H1 (cell line): ENCODE measurements at regions not wholly inside any gene's neighbourhood (a gene's known extent, or its start where the extent isn't known, plus 50 kb on each side); places are given as distances from the start of the nearest gene placed in this dataset.

Experiments used
- CTCF ChIP-seq, 3 experiments: IDR thresholded peaks; 1 replicate in 2 of 3; 2 replicates in 1 of 3; pipeline versions ENCODE4 v1.5.1 to v1.6.1; 2011; ENCODE audit warnings: low read length in 3 of 3, mild to moderate bottlenecking in 3 of 3, inconsistent platforms in 2 of 3, low read depth in 1 of 3, moderate library complexity in 1 of 3; ENCODE audit not compliant: insufficient read depth in 1 of 3; ENCODE audit errors: control extremely low read depth in 1 of 3
- MAX ChIP-seq: IDR thresholded peaks from 2 replicates; pipeline ENCODE4 v1.6.1; 2012; ENCODE audit warnings: inconsistent platforms
- POLR2A ChIP-seq, 2 experiments: IDR thresholded peaks; 1 replicate in 1 of 2; 2 replicates in 1 of 2; pipeline ENCODE4 v1.6.1; 2011; ENCODE audit warnings: low read depth in 2 of 2, low read length in 2 of 2, mild to moderate bottlenecking in 2 of 2; ENCODE audit errors: control extremely low read depth in 1 of 2
- POU5F1 ChIP-seq: IDR thresholded peaks from 2 replicates; pipeline ENCODE4 v1.6.1; 2011; ENCODE audit warnings: low read depth, mild to moderate bottlenecking, low read length, moderate library complexity
- TBP ChIP-seq: IDR thresholded peaks from 2 replicates; pipeline ENCODE4 v1.6.1; 2011; ENCODE audit warnings: low read depth, low read length, improper control_type of control experiment
- TCF12 ChIP-seq: IDR thresholded peaks from 2 replicates; pipeline ENCODE4 v1.6.1; 2011; ENCODE audit warnings: low read depth, mild to moderate bottlenecking, low read length
- YY1 ChIP-seq: IDR thresholded peaks from 2 replicates; pipeline ENCODE4 v1.6.1; 2011; ENCODE audit warnings: low read depth, mild to moderate bottlenecking, low read length

DNA sequence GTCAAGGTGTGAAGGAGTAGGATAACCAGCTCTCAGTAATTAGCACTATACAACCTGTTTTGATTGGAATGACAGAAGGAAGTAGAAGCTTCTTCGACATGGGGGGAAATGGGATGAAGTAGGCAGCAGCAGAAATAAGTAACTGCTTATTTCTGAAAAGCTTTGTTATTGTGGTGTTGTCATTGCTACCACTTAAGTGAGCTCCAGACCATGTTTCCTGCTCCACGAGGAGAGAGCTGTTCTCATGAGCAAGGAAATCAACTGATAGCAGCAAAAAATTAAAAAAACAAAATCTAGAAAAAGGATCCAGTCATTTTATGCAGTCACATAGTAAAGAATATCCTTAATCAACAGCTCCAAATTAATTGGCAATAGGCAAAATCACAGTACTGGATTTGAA, 106.1 kb upstream of the TLL1 start:
- TF ChIP-seq TBP, result no peak
- no peak for TF ChIP-seq MAX
- no peak for TF ChIP-seq POLR2A (IDR thresholded peaks at IDR 0.05; ENCODE audit: control extremely low read depth in 1 of 2, low read depth in 2 of 2, low read length in 2 of 2)
- TF ChIP-seq CTCF (IDR thresholded peaks at IDR 0.05; ENCODE audit: control extremely low read depth in 1 of 3, insufficient read depth in 1 of 3, low read depth in 1 of 3, low read length in 3 of 3), result no peak
- TF ChIP-seq POU5F1, result no peak
- no peak for TF ChIP-seq YY1
- no peak for TF ChIP-seq TCF12
